ENCODE measurements at regions not wholly inside any gene's neighbourhood (a gene's known extent, or its start where the extent isn't known, plus 50 kb on each side); places are given as distances from the start of the nearest gene placed in this dataset.

DNA sequence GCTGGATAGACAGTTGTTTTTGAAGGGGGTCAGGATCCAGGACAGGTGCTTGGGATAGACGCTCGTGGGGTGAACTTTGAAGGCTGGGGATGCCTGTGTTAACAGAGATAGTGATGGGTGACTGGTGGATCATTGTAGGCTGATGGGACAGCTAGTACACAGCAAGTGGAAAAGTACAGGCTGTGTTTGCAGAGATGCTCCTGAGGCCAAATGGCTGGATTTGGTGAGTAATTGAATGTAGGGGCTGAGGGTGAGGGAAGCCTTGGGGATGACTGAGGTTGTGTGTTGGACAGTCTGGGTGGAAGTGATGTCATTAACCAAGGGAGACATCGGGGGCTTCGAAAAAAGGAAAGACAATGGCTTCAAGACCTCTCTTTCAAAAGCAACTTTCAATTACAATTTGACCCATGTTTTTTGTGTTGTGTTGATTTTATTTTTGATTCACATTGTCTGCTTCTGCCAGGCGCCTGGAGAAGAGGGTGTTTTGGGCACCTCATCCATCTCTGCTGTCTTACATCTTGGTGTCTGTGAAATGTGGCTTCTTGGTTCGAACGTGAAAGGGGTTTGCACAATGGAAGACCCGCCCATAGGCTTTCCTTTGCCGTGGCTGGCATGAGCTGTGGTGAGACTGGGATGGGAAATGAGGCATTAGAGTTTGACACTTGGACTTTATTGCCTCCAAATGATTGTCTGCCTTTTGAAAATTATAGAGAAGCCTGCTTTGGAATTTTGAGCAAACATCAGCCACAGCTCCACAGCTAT is 147.5 kb downstream of the FOXD2 start:
- H3K4me3 ChIP-seq (ENCODE audit: low read length), result no peak overlapping the region
- intact Hi-C loops (cut with micrococcal nuclease), result loop anchor here (10.0 kb wide), 1 partner anchor 59 kb away; no protein-coding TSS in a partner anchor
- BruUV-seq (replicated peaks), result no TSS peak
- no peak overlapping the region for H3K4me2 ChIP-seq (ENCODE audit: low read length)
- ChIA-PET POLR2A (ENCODE audit: unreplicated experiment) (no interaction called here), CTCF (no interaction called here)
- no peak overlapping the region for H3K9ac ChIP-seq (ENCODE audit: low read length)
- DNase-seq (no peak), ATAC-seq (no peak)
- TF ChIP-seq EZH2phosphoT487 (IDR thresholded peaks at IDR 0.05; ENCODE audit: borderline replicate concordance, low read length), result no peak
- no peak for TF ChIP-seq EZH2 (IDR thresholded peaks at IDR 0.05; ENCODE audit: low read length, unreplicated experiment)
- TF ChIP-seq, protein P1, sequence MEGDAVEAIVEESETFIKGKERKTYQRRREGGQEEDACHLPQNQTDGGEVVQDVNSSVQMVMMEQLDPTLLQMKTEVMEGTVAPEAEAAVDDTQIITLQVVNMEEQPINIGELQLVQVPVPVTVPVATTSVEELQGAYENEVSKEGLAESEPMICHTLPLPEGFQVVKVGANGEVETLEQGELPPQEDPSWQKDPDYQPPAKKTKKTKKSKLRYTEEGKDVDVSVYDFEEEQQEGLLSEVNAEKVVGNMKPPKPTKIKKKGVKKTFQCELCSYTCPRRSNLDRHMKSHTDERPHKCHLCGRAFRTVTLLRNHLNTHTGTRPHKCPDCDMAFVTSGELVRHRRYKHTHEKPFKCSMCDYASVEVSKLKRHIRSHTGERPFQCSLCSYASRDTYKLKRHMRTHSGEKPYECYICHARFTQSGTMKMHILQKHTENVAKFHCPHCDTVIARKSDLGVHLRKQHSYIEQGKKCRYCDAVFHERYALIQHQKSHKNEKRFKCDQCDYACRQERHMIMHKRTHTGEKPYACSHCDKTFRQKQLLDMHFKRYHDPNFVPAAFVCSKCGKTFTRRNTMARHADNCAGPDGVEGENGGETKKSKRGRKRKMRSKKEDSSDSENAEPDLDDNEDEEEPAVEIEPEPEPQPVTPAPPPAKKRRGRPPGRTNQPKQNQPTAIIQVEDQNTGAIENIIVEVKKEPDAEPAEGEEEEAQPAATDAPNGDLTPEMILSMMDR (conservative IDR thresholded peaks at IDR 0.05; ENCODE audit: low read depth, low read length), result no peak
- H3K27me3 ChIP-seq (ENCODE audit: low read length), result peaks cover 57% of the 10 kb centered on the region
- H3K9me2 ChIP-seq (replicated peaks; ENCODE audit: low read length), result no peaks in the 10 kb centered on the region
- no peaks in the 10 kb centered on the region for H3K79me2 ChIP-seq (ENCODE audit: low read length)
- no peaks in the 10 kb centered on the region for H3F3A ChIP-seq (ENCODE audit: low read length, unreplicated experiment)
- H3K9me3 ChIP-seq (ENCODE audit: low read length), result no peaks in the 10 kb centered on the region
- no peak overlapping the region for H3K27ac ChIP-seq (ENCODE audit: low read length)
- no peaks in the 10 kb centered on the region for H3K4me1 ChIP-seq (ENCODE audit: insufficient read depth, low read length)
- H4K20me1 ChIP-seq (ENCODE audit: low read length), result no peaks in the 10 kb centered on the region
- H2AFZ ChIP-seq (ENCODE audit: low read length), result no peak overlapping the region
- H3K36me3 ChIP-seq (ENCODE audit: low read depth, low read length), result no peaks in the 10 kb centered on the region

DNA sequence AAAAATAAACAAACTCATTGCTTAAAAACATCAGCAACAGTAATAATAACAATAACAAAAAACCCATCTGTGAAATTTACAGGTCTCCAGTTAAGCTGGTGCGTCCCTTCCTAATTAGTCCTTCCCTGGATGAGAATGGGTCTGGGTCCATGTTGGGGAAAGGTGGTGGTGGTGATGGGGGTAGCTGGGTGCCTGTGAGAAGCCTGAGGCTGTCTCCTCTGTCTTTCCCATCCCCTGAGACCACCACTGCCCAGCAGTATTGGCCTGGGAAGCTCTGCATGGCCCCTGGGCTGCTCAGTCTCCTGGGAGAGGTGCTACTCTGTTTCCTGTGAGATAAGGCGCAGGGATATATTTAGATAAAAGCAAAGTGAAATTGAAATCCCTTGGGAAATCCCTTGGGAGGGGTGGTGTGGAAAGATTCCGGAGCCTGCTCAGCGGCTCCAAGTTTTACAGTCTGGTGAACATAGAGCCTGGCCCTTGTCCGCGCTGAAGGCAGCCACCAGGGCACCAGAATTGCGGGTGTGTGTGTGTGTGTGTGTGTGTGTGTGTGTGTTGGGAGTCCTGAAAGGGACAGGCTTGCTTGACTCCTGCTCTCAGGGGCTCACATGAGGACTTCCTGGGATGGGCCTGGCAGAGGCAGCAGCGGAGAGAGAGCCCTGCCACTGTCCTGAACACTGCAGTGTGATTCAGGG is 150.2 kb downstream of the FOXD2 start:
- H3K9ac ChIP-seq (ENCODE audit: low read length), result no peak overlapping the region
- H2AFZ ChIP-seq (ENCODE audit: low read length), result no peak overlapping the region
- no peak for DNase-seq
- no peak overlapping the region for H3K4me2 ChIP-seq (ENCODE audit: low read length)
- H3K27me3 ChIP-seq (ENCODE audit: low read length), result peaks cover 46% of the 10 kb centered on the region
- H3K4me1 ChIP-seq (ENCODE audit: insufficient read depth, low read length), result no peaks in the 10 kb centered on the region
- no peaks in the 10 kb centered on the region for H3K9me2 ChIP-seq (replicated peaks; ENCODE audit: low read length)
- H3K27ac ChIP-seq (ENCODE audit: low read length), result no peak overlapping the region
- no peaks in the 10 kb centered on the region for H3K9me3 ChIP-seq (ENCODE audit: low read length)
- no peak for ATAC-seq
- H3K4me3 ChIP-seq (ENCODE audit: low read length), result no peak overlapping the region
- H4K20me1 ChIP-seq (ENCODE audit: low read length), result no peaks in the 10 kb centered on the region
- H3F3A ChIP-seq (ENCODE audit: low read length, unreplicated experiment), result no peaks in the 10 kb centered on the region
- CTCF ChIA-PET, result no interaction called here
- BruUV-seq (replicated peaks), result no TSS peak
- no peaks in the 10 kb centered on the region for H3K36me3 ChIP-seq (ENCODE audit: low read depth, low read length)
- intact Hi-C loops (cut with micrococcal nuclease), result loop anchor here (10.0 kb wide), 1 partner anchor 57 kb away; no protein-coding TSS in a partner anchor
- POLR2A ChIA-PET (ENCODE audit: unreplicated experiment), result no interaction called here
- no peaks in the 10 kb centered on the region for H3K79me2 ChIP-seq (ENCODE audit: low read length)
- TF ChIP-seq EZH2phosphoT487 (IDR thresholded peaks at IDR 0.05; ENCODE audit: borderline replicate concordance, low read length) (no peak), EZH2 (IDR thresholded peaks at IDR 0.05; ENCODE audit: low read length, unreplicated experiment) (no peak)
- TF ChIP-seq, protein P1 (conservative IDR thresholded peaks at IDR 0.05; ENCODE audit: low read depth, low read length), result no peak
